GM19328 (cell line): ENCODE measurements at regions not wholly inside any gene's neighbourhood (a gene's known extent, or its start where the extent isn't known, plus 50 kb on each side); places are given as distances from the start of the nearest gene placed in this dataset.
"Not testable (repeated sequence)": the region's sequence is repeated elsewhere in the genome, so short reads cannot be mapped to it uniquely, and the experiment has no call there.

Source experiments
- ATAC-seq: cut with Tn5 transposase; IDR thresholded peaks from one replicate; pipeline ENCODE4 v1.9.1; 2021; ENCODE audit warnings: mild to moderate bottlenecking, moderate library complexity; ENCODE audit not compliant: unreplicated experiment

GRCh38 chr2:14445670-14446069 is 186.8 kb upstream of the LRATD1 start:
- ATAC-seq = no peak

- ATAC-seq = no peak
Measured at GRCh38 chr2:14448340-14448739, 184.2 kb upstream of the LRATD1 start.

GRCh38 chr2:14451312-14451711 is 181.2 kb upstream of the LRATD1 start:
- ATAC-seq = no peak

- no peak for ATAC-seq
Measured at GRCh38 chr2:14454202-14454601, 178.3 kb upstream of the LRATD1 start.

- no peak for ATAC-seq
Measured at GRCh38 chr2:14459786-14460325, 172.7 kb upstream of the LRATD1 start.

GRCh38 chr2:14475994-14476393 is 156.5 kb upstream of the LRATD1 start:
- no peak for ATAC-seq

GRCh38 chr2:14479486-14479885 is 153.0 kb upstream of the LRATD1 start:
- ATAC-seq = no peak

- no peak for ATAC-seq
Measured at GRCh38 chr2:14480120-14480519, 152.4 kb upstream of the LRATD1 start.

- no peak for ATAC-seq
Measured at GRCh38 chr2:14480906-14481305, 151.6 kb upstream of the LRATD1 start.

- ATAC-seq = no peak
Measured at GRCh38 chr2:14492920-14493503, 139.5 kb upstream of the LRATD1 start.

GRCh38 chr2:14494759-14495158 is 137.8 kb upstream of the LRATD1 start:
- no peak for ATAC-seq

GRCh38 chr2:14501061-14501460 is 131.5 kb upstream of the LRATD1 start:
- no peak for ATAC-seq

- ATAC-seq = not testable (repeated sequence)
Measured at GRCh38 chr2:14506955-14507354, 125.6 kb upstream of the LRATD1 start.

- ATAC-seq = no peak
Measured at GRCh38 chr2:14511541-14511940, 121.0 kb upstream of the LRATD1 start.

- no peak for ATAC-seq
Measured at GRCh38 chr2:14513903-14514302, 118.6 kb upstream of the LRATD1 start.

GRCh38 chr2:14516844-14517243 is 115.7 kb upstream of the LRATD1 start:
- no peak for ATAC-seq

- ATAC-seq = no peak
Measured at GRCh38 chr2:14517731-14518130, 114.8 kb upstream of the LRATD1 start.

- ATAC-seq = no peak
Measured at GRCh38 chr2:14520385-14520945, 112.1 kb upstream of the LRATD1 start.

- ATAC-seq = no peak
Measured at GRCh38 chr2:14524041-14524802, 108.3 kb upstream of the LRATD1 start.

GRCh38 chr2:14524803-14525080 is 107.8 kb upstream of the LRATD1 start:
- no peak for ATAC-seq

GRCh38 chr2:14530506-14530905 is 102.0 kb upstream of the LRATD1 start:
- ATAC-seq = no peak

- no peak for ATAC-seq
Measured at GRCh38 chr2:14533131-14533757, 99.3 kb upstream of the LRATD1 start.
